Activated T-cell treated with anti-CD3 and anti-CD28 coated beads for 48 hours (primary cell): ENCODE measurements at regions not wholly inside any gene's neighbourhood (a gene's known extent, or its start where the extent isn't known, plus 50 kb on each side); places are given as distances from the start of the nearest gene placed in this dataset.
"Not testable (repeated sequence)": the region's sequence is repeated elsewhere in the genome, so short reads cannot be mapped to it uniquely, and the experiment has no call there.

Experiments used
- DNase-seq: peaks from one replicate; pipeline ENCODE4 v3.0.0-alpha.2; 2020; ENCODE audit warnings: low read depth

GRCh38 chr3:72028307-72028706 is 243.4 kb upstream of the PROK2 start:
- not testable (repeated sequence) for DNase-seq

GRCh38 chr3:72027728-72028127 is 242.8 kb upstream of the PROK2 start:
- DNase-seq = not testable (repeated sequence)

GRCh38 chr3:72022027-72022426 is 237.1 kb upstream of the PROK2 start:
- no peak for DNase-seq

GRCh38 chr3:72021531-72021930 is 236.6 kb upstream of the PROK2 start:
- no peak for DNase-seq

- DNase-seq = no peak
These were observed 233.5 kb upstream of the PROK2 start for GRCh38 chr3:72018343-72018984.

GRCh38 chr3:72017935-72018334 is 233.0 kb upstream of the PROK2 start:
- DNase-seq = no peak

- no peak for DNase-seq
These were observed 232.4 kb upstream of the PROK2 start for GRCh38 chr3:72017311-72017710.

- DNase-seq = no peak
These were observed 230.5 kb upstream of the PROK2 start for GRCh38 chr3:72015463-72015862.

- no peak for DNase-seq
These were observed 228.1 kb upstream of the PROK2 start for GRCh38 chr3:72013084-72013483.

GRCh38 chr3:72012363-72012762 is 227.4 kb upstream of the PROK2 start:
- no peak for DNase-seq

- no peak for DNase-seq
These were observed 226.5 kb upstream of the PROK2 start for GRCh38 chr3:72011485-72011884.

- no peak for DNase-seq
These were observed 225.0 kb upstream of the PROK2 start for GRCh38 chr3:72009851-72010443.

- no peak for DNase-seq
These were observed 223.5 kb upstream of the PROK2 start for GRCh38 chr3:72008226-72008996.

GRCh38 chr3:72006631-72007556 is 221.9 kb upstream of the PROK2 start:
- DNase-seq = no peak

GRCh38 chr3:72004749-72005292 is 219.9 kb upstream of the PROK2 start:
- no peak for DNase-seq

- DNase-seq = no peak
These were observed 219.0 kb upstream of the PROK2 start for GRCh38 chr3:72003936-72004335.

- no peak for DNase-seq
These were observed 216.8 kb upstream of the PROK2 start for GRCh38 chr3:72001758-72002157.

GRCh38 chr3:71998995-71999673 is 214.2 kb upstream of the PROK2 start:
- no peak for DNase-seq

- DNase-seq = no peak
These were observed 212.2 kb upstream of the PROK2 start for GRCh38 chr3:71997066-71997653.

- no peak for DNase-seq
These were observed 210.0 kb upstream of the PROK2 start for GRCh38 chr3:71994906-71995305.

GRCh38 chr3:71994203-71994602 is 209.3 kb upstream of the PROK2 start:
- DNase-seq = no peak
